OCI-LY7 (cell line): ENCODE measurements at regions not wholly inside any gene's neighbourhood (a gene's known extent, or its start where the extent isn't known, plus 50 kb on each side); places are given as distances from the start of the nearest gene placed in this dataset.
A peak's percentile ranks its signal among the peaks of the same experiment; 100 is the strongest.

ENCODE experiments used
- BruUV-seq: library from RNA; stranded (reverse); fragments of 400-500 nt; replicated peaks from 2 replicates; lab custom pipeline; 2021; lab: Mats Ljungman, UMichigan
- CTCF ChIA-PET: fragments of 300-600 bp; sonication (Branson Sonifier 250); formaldehyde crosslinking; loops from one replicate; lab custom pipeline; 2022; ENCODE audit warnings: antibody characterized with exemption; ENCODE audit not compliant: unreplicated experiment; lab: Charles Lee
- POLR2A ChIA-PET: fragments of 300-600 bp; sonication (Branson Sonifier 250); formaldehyde crosslinking; loops from one replicate; lab custom pipeline; 2022; ENCODE audit warnings: antibody characterized with exemption; lab: Charles Lee
- DNase-seq: peaks from one replicate; pipeline ENCODE4 v3.0.0-alpha.2; 2015; ENCODE audit warnings: low spot score
- H2AFZ ChIP-seq: fragments of 200-600 bp; sonication (generic), shearing (Covaris generic); 2 replicates; pipeline ENCODE4 v1.6.1; 2014; ENCODE audit warnings: mild to moderate bottlenecking, antibody characterized with exemption, low read length, moderate library complexity
- H3K27ac ChIP-seq: fragments of 200-600 bp; sonication (generic); 2 replicates; pipeline ENCODE4 v1.5.1; 2014; ENCODE audit warnings: mixed run types, low read depth, mild to moderate bottlenecking, moderate library complexity, low read length, inconsistent platforms; ENCODE audit not compliant: poor library complexity, severe bottlenecking
- H3K36me3 ChIP-seq: fragments of 200-600 bp; sonication (generic); 2 replicates; pipeline ENCODE4 v1.6.1; 2014; ENCODE audit warnings: mild to moderate bottlenecking, antibody characterized with exemption, low read length, moderate library complexity, mixed read lengths; ENCODE audit not compliant: insufficient read depth
- H3K4me1 ChIP-seq: fragments of 200-600 bp; sonication (generic); 2 replicates; pipeline ENCODE4 v1.5.1; 2014; ENCODE audit warnings: mild to moderate bottlenecking, low read length; ENCODE audit not compliant: insufficient read depth, poor library complexity, severe bottlenecking
- H3K4me2 ChIP-seq: fragments of 200-600 bp; sonication (generic); 2 replicates; pipeline ENCODE4 v1.6.1; 2014; ENCODE audit warnings: mild to moderate bottlenecking, low read length
- H3K4me3 ChIP-seq: fragments of 200-600 bp; sonication (generic); 2 replicates; pipeline ENCODE4 v1.5.1; 2014; ENCODE audit warnings: mild to moderate bottlenecking, low read depth, low read length; ENCODE audit not compliant: poor library complexity, severe bottlenecking
- H3K79me2 ChIP-seq: fragments of 200-600 bp; sonication (generic); 2 replicates; pipeline ENCODE4 v1.6.1; 2016; ENCODE audit warnings: low read depth, mild to moderate bottlenecking, low read length, moderate library complexity, mixed read lengths; ENCODE audit not compliant: insufficient read depth
- H3K9me2 ChIP-seq: fragments of 200-600 bp; sonication (generic); 2 replicates; pipeline ENCODE4 v1.6.1; 2016; ENCODE audit warnings: mild to moderate bottlenecking, low read length, mixed read lengths; ENCODE audit not compliant: insufficient read depth
- H3K9me3 ChIP-seq: fragments of 200-600 bp; sonication (generic); 2 replicates; pipeline ENCODE4 v1.6.1; 2014; ENCODE audit warnings: mild to moderate bottlenecking, mixed run types, low read length, mixed read lengths
- H4K20me1 ChIP-seq: fragments of 200-600 bp; sonication (generic); 2 replicates; pipeline ENCODE4 v1.6.1; 2014; ENCODE audit warnings: mild to moderate bottlenecking, antibody characterized with exemption, low read length, moderate library complexity, mixed read lengths; ENCODE audit not compliant: insufficient read depth
- CTCF ChIP-seq: fragments of 200-600 bp; sonication (generic); conservative IDR thresholded peaks from 2 replicates; pipeline ENCODE4 v1.5.1; 2014; ENCODE audit warnings: mild to moderate bottlenecking, antibody characterized with exemption, low read length, moderate library complexity, mixed read lengths
- EZH2phosphoT487 ChIP-seq: fragments of 200-600 bp; sonication (generic); IDR thresholded peaks from 2 replicates; pipeline ENCODE4 v1.6.1; 2018; ENCODE audit warnings: low read depth, borderline replicate concordance, mild to moderate bottlenecking, mixed run types, antibody characterized with exemption, low read length, moderate library complexity, mixed read lengths
- intact Hi-C: fragments of 100-400 bp; cut with micrococcal nuclease; formaldehyde crosslinking; loops from one replicate; pipeline ENCODE4 v1.10.0; 2022; ENCODE audit not compliant: unreplicated experiment

- H2AFZ ChIP-seq = no peak overlapping the region
- CTCF ChIA-PET = interaction anchor here (0.6 kb wide), 1 partner anchor 267 kb away, joined by 4 read pairs; no protein-coding TSS in a partner anchor
- H3K9me3 ChIP-seq = no peaks in the 10 kb centered on the region
- BruUV-seq = no TSS peak
- peaks cover 16% of the 10 kb centered on the region for H3K4me1 ChIP-seq
- no peaks in the 10 kb centered on the region for H3K79me2 ChIP-seq
- H4K20me1 ChIP-seq = no peaks in the 10 kb centered on the region
- no peaks in the 10 kb centered on the region for H3K36me3 ChIP-seq
- no peak overlapping the region for H3K4me2 ChIP-seq
- no peaks in the 10 kb centered on the region for H3K9me2 ChIP-seq
- intact Hi-C loops = loop anchor here (5.0 kb wide), 1 partner anchor 42 kb away; no protein-coding TSS in a partner anchor
- no peak for DNase-seq
- H3K4me3 ChIP-seq = no peak overlapping the region
- TF ChIP-seq EZH2phosphoT487 (no peak), CTCF (no peak)
- POLR2A ChIA-PET = interaction anchor here (1.2 to 1.3 kb wide), 2 partner anchors 14 to 16 kb away, joined by 4 to 5 read pairs; no protein-coding TSS in a partner anchor
- H3K27ac ChIP-seq = no peak overlapping the region
Observed at GRCh38 chr6:40759264-40759663, 172.1 kb upstream of the LRFN2 start.

- H3K27ac ChIP-seq = no peak overlapping the region
- BruUV-seq = no TSS peak
- no peak overlapping the region for H2AFZ ChIP-seq
- no peaks in the 10 kb centered on the region for H3K9me2 ChIP-seq
- H3K4me3 ChIP-seq = no peak overlapping the region
- H3K4me2 ChIP-seq = peak overlapping the region; percentile 33; the same call in 1 of the 2 replicates
- ChIA-PET POLR2A (interaction anchor here (0.7 kb wide), 1 partner anchor 60 kb away, joined by 5 read pairs; no protein-coding TSS in a partner anchor), CTCF (interaction anchor here (0.5 kb wide), 1 partner anchor 943 kb away, joined by 6 read pairs; no protein-coding TSS in a partner anchor)
- H3K4me1 ChIP-seq = peaks cover 16% of the 10 kb centered on the region
- TF ChIP-seq EZH2phosphoT487 = no peak
- no peak for TF ChIP-seq CTCF
- no peaks in the 10 kb centered on the region for H3K36me3 ChIP-seq
- H3K9me3 ChIP-seq = no peaks in the 10 kb centered on the region
- peak; percentile 48 for DNase-seq
- no peaks in the 10 kb centered on the region for H4K20me1 ChIP-seq
- intact Hi-C loops = loop anchor here (5.0 kb wide), 1 partner anchor 39 kb away; no protein-coding TSS in a partner anchor
- no peaks in the 10 kb centered on the region for H3K79me2 ChIP-seq
Observed at GRCh38 chr6:40755749-40756452, 168.7 kb upstream of the LRFN2 start.
